ENCODE measurements at regions not wholly inside any gene's neighbourhood (a gene's known extent, or its start where the extent isn't known, plus 50 kb on each side); places are given as distances from the start of the nearest gene placed in this dataset.

- Histone ChIP-seq H3K9me3 (ENCODE audit: control insufficient read depth in 2 of 3, low read length in 3 of 3) (no peaks in the 10 kb centered on the region), H3K4me3 (ENCODE audit: low read length) (no peak overlapping the region), H3K36me3 (ENCODE audit: control insufficient read depth in 2 of 3, insufficient read depth in 3 of 3, low read length in 3 of 3) (no peaks in the 10 kb centered on the region), H3K27ac (ENCODE audit: low read depth, low read length) (no peak overlapping the region), H3K4me1 (ENCODE audit: control insufficient read depth in 2 of 2, insufficient read depth in 2 of 2, low read length in 2 of 2) (no peaks in the 10 kb centered on the region), H3K27me3 (ENCODE audit: control insufficient read depth in 2 of 2, insufficient read depth in 2 of 2, low read length in 2 of 2) (no peaks in the 10 kb centered on the region)
- H3K27me3 Mint-ChIP-seq = peaks cover 0 to 8% (median 3%) of the 10 kb centered on the region in 5 donors
- H3K27ac Mint-ChIP-seq = no peak overlapping the region
- peaks cover 0 to 1% (median 0%) of the 10 kb centered on the region in 11 donors for H3K9me3 Mint-ChIP-seq
- POLR2A ChIA-PET = no interaction called here
- intact Hi-C loops (cut with micrococcal nuclease) = no loop called here
- H3K4me1 Mint-ChIP-seq = no peaks in the 10 kb centered on the region
- no peaks in the 10 kb centered on the region for H3K36me3 Mint-ChIP-seq
- ATAC-seq (no peak), DNase-seq (no peak)
- CTCF ChIA-PET = no interaction called here
- H3K4me3 Mint-ChIP-seq = no peak overlapping the region
Observed at GRCh38 chr6:40897390-40898003, 141.5 kb downstream of the UNC5CL start.

- H3K4me1 ChIP-seq (ENCODE audit: control insufficient read depth in 2 of 2, insufficient read depth in 2 of 2, low read length in 2 of 2) = no peaks in the 10 kb centered on the region
- Mint-ChIP-seq H3K36me3 (no peaks in the 10 kb centered on the region), H3K27me3 (peaks cover 0 to 9% (median 3%) of the 10 kb centered on the region in 5 donors), H3K27ac (no peak overlapping the region), H3K4me3 (no peak overlapping the region), H3K9me3 (peaks cover 0 to 1% (median 0%) of the 10 kb centered on the region in 11 donors), H3K4me1 (no peaks in the 10 kb centered on the region)
- no peaks in the 10 kb centered on the region for H3K36me3 ChIP-seq (ENCODE audit: control insufficient read depth in 2 of 3, insufficient read depth in 3 of 3, low read length in 3 of 3)
- H3K27me3 ChIP-seq (ENCODE audit: control insufficient read depth in 2 of 2, insufficient read depth in 2 of 2, low read length in 2 of 2) = no peaks in the 10 kb centered on the region
- intact Hi-C loops (cut with micrococcal nuclease) = no loop called here
- no peak for ATAC-seq
- no peak overlapping the region for H3K27ac ChIP-seq (ENCODE audit: low read depth, low read length)
- no peak for DNase-seq
- ChIA-PET POLR2A (no interaction called here), CTCF (no interaction called here)
- H3K4me3 ChIP-seq (ENCODE audit: low read length) = no peak overlapping the region
- H3K9me3 ChIP-seq (ENCODE audit: control insufficient read depth in 2 of 3, low read length in 3 of 3) = no peaks in the 10 kb centered on the region
Observed at GRCh38 chr6:40896696-40897095, 142.3 kb downstream of the UNC5CL start.

DNA sequence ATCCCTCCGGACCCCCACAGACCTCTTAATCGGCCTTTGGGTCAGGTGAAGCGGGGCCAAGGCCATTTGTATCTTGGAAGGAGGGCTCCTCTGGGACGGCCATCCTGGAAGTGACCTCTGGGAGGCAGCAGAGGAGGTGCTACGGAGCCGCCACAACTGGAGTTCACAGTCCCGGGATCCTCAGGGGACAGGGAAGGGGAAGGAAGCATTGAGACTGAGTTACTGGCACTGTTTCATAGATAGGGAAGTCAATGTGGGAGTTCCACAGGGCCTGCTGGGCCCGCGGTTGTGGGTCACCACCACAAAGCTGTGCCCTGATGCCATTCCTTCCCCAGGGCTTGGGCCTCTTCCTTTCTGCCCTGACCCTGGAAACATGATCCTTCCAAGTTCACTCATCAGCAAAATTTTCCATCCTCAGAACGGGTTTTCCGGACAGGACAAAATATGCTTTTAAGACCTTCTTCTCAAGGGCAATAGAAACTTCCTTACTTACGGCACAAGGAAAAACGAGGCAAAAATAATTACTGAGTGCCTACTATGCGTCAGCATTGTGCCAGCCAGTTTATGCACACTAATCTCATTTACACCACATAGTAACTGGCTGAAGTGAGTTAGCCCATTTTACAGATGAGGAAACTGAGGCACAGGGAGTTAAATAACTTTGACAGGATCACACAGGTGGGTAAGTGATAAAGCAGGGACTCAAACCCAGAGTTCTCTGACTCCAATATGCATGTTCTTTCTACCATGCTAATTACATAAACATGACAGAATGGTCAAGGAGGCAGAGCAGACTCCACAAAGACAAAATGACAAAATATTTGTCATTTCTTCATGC is 143.8 kb downstream of the UNC5CL start:
- ChIA-PET CTCF (no interaction called here), POLR2A (no interaction called here)
- no peak for ATAC-seq
- H3K36me3 Mint-ChIP-seq = no peaks in the 10 kb centered on the region
- Histone ChIP-seq H3K27me3 (ENCODE audit: control insufficient read depth in 2 of 2, insufficient read depth in 2 of 2, low read length in 2 of 2) (no peaks in the 10 kb centered on the region), H3K36me3 (ENCODE audit: control insufficient read depth in 2 of 3, insufficient read depth in 3 of 3, low read length in 3 of 3) (no peaks in the 10 kb centered on the region), H3K4me1 (ENCODE audit: control insufficient read depth in 2 of 2, insufficient read depth in 2 of 2, low read length in 2 of 2) (no peaks in the 10 kb centered on the region), H3K9me3 (ENCODE audit: control insufficient read depth in 2 of 3, low read length in 3 of 3) (no peaks in the 10 kb centered on the region), H3K27ac (ENCODE audit: low read depth, low read length) (no peak overlapping the region), H3K4me3 (ENCODE audit: low read length) (no peak overlapping the region)
- peaks cover 0 to 1% (median 0%) of the 10 kb centered on the region in 11 donors for H3K9me3 Mint-ChIP-seq
- DNase-seq = no peak
- no peaks in the 10 kb centered on the region for H3K4me1 Mint-ChIP-seq
- intact Hi-C loops (cut with micrococcal nuclease) = no loop called here
- H3K27ac Mint-ChIP-seq = no peak overlapping the region
- peaks cover 0 to 13% (median 4%) of the 10 kb centered on the region in 5 donors for H3K27me3 Mint-ChIP-seq
- no peak overlapping the region for H3K4me3 Mint-ChIP-seq

GRCh38 chr6:40893021-40893420 is 146.0 kb downstream of the UNC5CL start:
- H3K27ac ChIP-seq (ENCODE audit: low read depth, low read length) = no peak overlapping the region
- H3K36me3 Mint-ChIP-seq = no peaks in the 10 kb centered on the region
- no peak overlapping the region for H3K27ac Mint-ChIP-seq
- H3K4me1 Mint-ChIP-seq = no peaks in the 10 kb centered on the region
- no peaks in the 10 kb centered on the region for H3K36me3 ChIP-seq (ENCODE audit: control insufficient read depth in 2 of 3, insufficient read depth in 3 of 3, low read length in 3 of 3)
- DNase-seq (no peak), ATAC-seq (no peak)
- no peaks in the 10 kb centered on the region for H3K9me3 ChIP-seq (ENCODE audit: control insufficient read depth in 2 of 3, low read length in 3 of 3)
- no peaks in the 10 kb centered on the region for H3K4me1 ChIP-seq (ENCODE audit: control insufficient read depth in 2 of 2, insufficient read depth in 2 of 2, low read length in 2 of 2)
- no peak overlapping the region for H3K4me3 Mint-ChIP-seq
- ChIA-PET CTCF (no interaction called here), POLR2A (no interaction called here)
- H3K27me3 ChIP-seq (ENCODE audit: control insufficient read depth in 2 of 2, insufficient read depth in 2 of 2, low read length in 2 of 2) = no peaks in the 10 kb centered on the region
- intact Hi-C loops (cut with micrococcal nuclease) = no loop called here
- no peak overlapping the region for H3K4me3 ChIP-seq (ENCODE audit: low read length)
- H3K27me3 Mint-ChIP-seq = peaks cover 0 to 12% (median 6%) of the 10 kb centered on the region in 5 donors
- no peaks in the 10 kb centered on the region for H3K9me3 Mint-ChIP-seq

GRCh38 chr6:40892223-40892622 is 146.8 kb downstream of the UNC5CL start:
- H3K4me3 ChIP-seq (ENCODE audit: low read length) = no peak overlapping the region
- ChIA-PET CTCF (no interaction called here), POLR2A (no interaction called here)
- Mint-ChIP-seq H3K27me3 (peaks cover 0 to 12% (median 6%) of the 10 kb centered on the region in 5 donors), H3K36me3 (no peaks in the 10 kb centered on the region), H3K4me3 (no peak overlapping the region), H3K9me3 (no peaks in the 10 kb centered on the region), H3K27ac (no peak overlapping the region), H3K4me1 (no peaks in the 10 kb centered on the region)
- DNase-seq = no peak
- H3K27ac ChIP-seq (ENCODE audit: low read depth, low read length) = no peak overlapping the region
- H3K4me1 ChIP-seq (ENCODE audit: control insufficient read depth in 2 of 2, insufficient read depth in 2 of 2, low read length in 2 of 2) = no peaks in the 10 kb centered on the region
- no peak for ATAC-seq
- no peaks in the 10 kb centered on the region for H3K36me3 ChIP-seq (ENCODE audit: control insufficient read depth in 2 of 3, insufficient read depth in 3 of 3, low read length in 3 of 3)
- H3K9me3 ChIP-seq (ENCODE audit: control insufficient read depth in 2 of 3, low read length in 3 of 3) = no peaks in the 10 kb centered on the region
- no peaks in the 10 kb centered on the region for H3K27me3 ChIP-seq (ENCODE audit: control insufficient read depth in 2 of 2, insufficient read depth in 2 of 2, low read length in 2 of 2)
- intact Hi-C loops (cut with micrococcal nuclease) = no loop called here

DNA sequence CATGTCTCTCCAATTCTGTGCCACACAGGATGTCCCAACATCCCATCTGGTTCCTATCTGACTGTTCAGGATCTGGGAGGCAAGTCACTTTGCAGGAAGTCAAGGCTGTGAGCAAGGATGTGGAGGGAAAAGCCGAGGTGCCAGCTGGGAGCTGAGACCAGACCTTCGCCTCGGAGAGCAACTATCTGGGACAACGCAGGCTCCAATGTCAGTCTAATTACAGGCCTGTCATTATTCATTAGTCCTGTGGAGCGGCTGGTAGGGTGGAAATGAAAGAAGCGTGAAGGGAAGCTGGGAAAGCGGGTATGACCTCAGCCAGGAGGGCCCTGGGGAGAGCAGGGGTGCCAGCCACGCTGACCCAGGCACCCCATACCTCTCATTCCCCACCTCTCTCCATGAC is 147.3 kb downstream of the UNC5CL start:
- ChIA-PET POLR2A (no interaction called here), CTCF (no interaction called here)
- DNase-seq (no peak), ATAC-seq (no peak)
- no peaks in the 10 kb centered on the region for H3K4me1 Mint-ChIP-seq
- intact Hi-C loops (cut with micrococcal nuclease) = no loop called here
- Histone ChIP-seq H3K36me3 (ENCODE audit: control insufficient read depth in 2 of 3, insufficient read depth in 3 of 3, low read length in 3 of 3) (no peaks in the 10 kb centered on the region), H3K9me3 (ENCODE audit: control insufficient read depth in 2 of 3, low read length in 3 of 3) (no peaks in the 10 kb centered on the region), H3K4me1 (ENCODE audit: control insufficient read depth in 2 of 2, insufficient read depth in 2 of 2, low read length in 2 of 2) (no peaks in the 10 kb centered on the region), H3K4me3 (ENCODE audit: low read length) (no peak overlapping the region), H3K27me3 (ENCODE audit: control insufficient read depth in 2 of 2, insufficient read depth in 2 of 2, low read length in 2 of 2) (no peaks in the 10 kb centered on the region), H3K27ac (ENCODE audit: low read depth, low read length) (no peak overlapping the region)
- no peaks in the 10 kb centered on the region for H3K9me3 Mint-ChIP-seq
- no peaks in the 10 kb centered on the region for H3K36me3 Mint-ChIP-seq
- H3K27me3 Mint-ChIP-seq = peaks cover 0 to 6% (median 3%) of the 10 kb centered on the region in 5 donors
- no peak overlapping the region for H3K27ac Mint-ChIP-seq
- H3K4me3 Mint-ChIP-seq = no peak overlapping the region

DNA sequence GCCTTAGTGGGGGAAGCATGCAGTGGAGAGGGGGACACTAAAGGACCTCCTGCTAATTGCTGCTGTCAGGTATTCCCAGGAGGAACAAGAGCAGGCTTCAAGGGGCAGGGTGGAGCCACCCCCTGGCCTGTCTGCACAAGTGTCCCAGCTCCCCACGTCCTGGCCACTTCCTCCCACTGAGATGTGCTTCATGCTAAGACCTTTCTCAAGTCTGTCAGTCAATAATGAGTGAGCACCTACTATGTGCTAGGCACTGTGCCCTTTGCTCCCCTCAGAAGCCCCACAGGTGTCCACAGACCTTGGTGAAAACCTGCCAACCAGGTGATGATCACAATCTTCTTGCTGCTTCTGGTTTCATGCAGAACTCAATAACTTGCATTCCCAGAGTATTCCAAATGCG is 147.9 kb downstream of the UNC5CL start:
- H3K27ac ChIP-seq (ENCODE audit: low read depth, low read length) = no peak overlapping the region
- H3K4me1 Mint-ChIP-seq = no peaks in the 10 kb centered on the region
- no peaks in the 10 kb centered on the region for H3K9me3 Mint-ChIP-seq
- POLR2A ChIA-PET = no interaction called here
- no peak for DNase-seq
- CTCF ChIA-PET = no interaction called here
- no peak overlapping the region for H3K4me3 Mint-ChIP-seq
- H3K4me1 ChIP-seq (ENCODE audit: control insufficient read depth in 2 of 2, insufficient read depth in 2 of 2, low read length in 2 of 2) = no peaks in the 10 kb centered on the region
- H3K27ac Mint-ChIP-seq = no peak overlapping the region
- no peaks in the 10 kb centered on the region for H3K27me3 ChIP-seq (ENCODE audit: control insufficient read depth in 2 of 2, insufficient read depth in 2 of 2, low read length in 2 of 2)
- H3K36me3 Mint-ChIP-seq = no peaks in the 10 kb centered on the region
- H3K36me3 ChIP-seq (ENCODE audit: control insufficient read depth in 2 of 3, insufficient read depth in 3 of 3, low read length in 3 of 3) = no peaks in the 10 kb centered on the region
- intact Hi-C loops (cut with micrococcal nuclease) = no loop called here
- H3K9me3 ChIP-seq (ENCODE audit: control insufficient read depth in 2 of 3, low read length in 3 of 3) = no peaks in the 10 kb centered on the region
- H3K27me3 Mint-ChIP-seq = peaks cover 0 to 6% (median 4%) of the 10 kb centered on the region in 5 donors
- no peak for ATAC-seq
- no peak overlapping the region for H3K4me3 ChIP-seq (ENCODE audit: low read length)

Data from naive thymus-derived CD4-positive, alpha-beta T cell (primary cell).